ENCODE measurements at regions not wholly inside any gene's neighbourhood (a gene's known extent, or its start where the extent isn't known, plus 50 kb on each side); places are given as distances from the start of the nearest gene placed in this dataset.

DNA sequence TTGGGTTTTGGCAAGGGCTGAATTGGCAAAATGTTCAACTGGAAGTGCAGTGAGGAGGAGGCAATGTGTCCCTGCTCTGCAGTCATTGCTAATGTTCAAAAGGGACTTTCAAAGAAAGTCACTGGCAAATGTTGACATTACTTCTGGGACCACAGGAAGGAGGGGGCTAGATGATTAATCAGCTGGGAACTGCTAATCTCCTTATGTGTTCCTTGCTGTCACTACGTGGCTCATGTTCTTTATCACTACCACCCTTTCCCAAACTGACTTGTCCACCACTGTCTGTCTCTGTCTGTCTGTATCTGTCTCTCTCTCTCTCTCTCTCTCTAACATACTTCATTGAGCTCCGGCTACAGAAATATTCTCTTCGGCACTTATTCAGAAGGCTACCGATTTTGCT lies 86.9 kb upstream of the MTPN start:
- Histone ChIP-seq H3K79me2 (ENCODE audit: control insufficient read depth, insufficient read depth, low read length) (no peaks in the 10 kb centered on the region), H3K4me2 (ENCODE audit: insufficient read depth, low read length) (no peak overlapping the region), H3K4me3 (replicated peaks in 1 of 3; ENCODE audit: insufficient read depth in 1 of 3, low read depth in 1 of 3, low read length in 3 of 3) (no peak overlapping the region), H3K36me3 (ENCODE audit: control insufficient read depth in 2 of 2, extremely low read depth in 1 of 2, insufficient read depth in 2 of 2, low read length in 2 of 2) (no peaks in the 10 kb centered on the region), H2AFZ (ENCODE audit: low read depth, low read length) (no peak overlapping the region), H3K27ac (ENCODE audit: insufficient read depth, low read depth, low read length) (no peak overlapping the region), H3K9me1 (replicated peaks; ENCODE audit: control insufficient read depth, extremely low read depth, insufficient read depth, low read length) (no peaks in the 10 kb centered on the region), H3K9ac (replicated peaks; ENCODE audit: extremely low read depth, insufficient read depth, low read length) (no peak overlapping the region), H3K9me3 (replicated peaks; ENCODE audit: control insufficient read depth, insufficient read depth, low read length) (no peaks in the 10 kb centered on the region), H3K4me1 (ENCODE audit: control insufficient read depth, extremely low read depth, insufficient read depth, low read length) (no peaks in the 10 kb centered on the region), H3K27me3 (ENCODE audit: control insufficient read depth in 2 of 2, insufficient read depth in 2 of 2, low read length in 2 of 2) (peaks cover 0 to 2% of the 10 kb centered on the region in 2 experiments), H4K20me1 (replicated peaks; ENCODE audit: control insufficient read depth, extremely low read depth, insufficient read depth, low read length) (no peaks in the 10 kb centered on the region)
- BruUV-seq (replicated peaks): no TSS peak
- TF ChIP-seq, protein P1, sequence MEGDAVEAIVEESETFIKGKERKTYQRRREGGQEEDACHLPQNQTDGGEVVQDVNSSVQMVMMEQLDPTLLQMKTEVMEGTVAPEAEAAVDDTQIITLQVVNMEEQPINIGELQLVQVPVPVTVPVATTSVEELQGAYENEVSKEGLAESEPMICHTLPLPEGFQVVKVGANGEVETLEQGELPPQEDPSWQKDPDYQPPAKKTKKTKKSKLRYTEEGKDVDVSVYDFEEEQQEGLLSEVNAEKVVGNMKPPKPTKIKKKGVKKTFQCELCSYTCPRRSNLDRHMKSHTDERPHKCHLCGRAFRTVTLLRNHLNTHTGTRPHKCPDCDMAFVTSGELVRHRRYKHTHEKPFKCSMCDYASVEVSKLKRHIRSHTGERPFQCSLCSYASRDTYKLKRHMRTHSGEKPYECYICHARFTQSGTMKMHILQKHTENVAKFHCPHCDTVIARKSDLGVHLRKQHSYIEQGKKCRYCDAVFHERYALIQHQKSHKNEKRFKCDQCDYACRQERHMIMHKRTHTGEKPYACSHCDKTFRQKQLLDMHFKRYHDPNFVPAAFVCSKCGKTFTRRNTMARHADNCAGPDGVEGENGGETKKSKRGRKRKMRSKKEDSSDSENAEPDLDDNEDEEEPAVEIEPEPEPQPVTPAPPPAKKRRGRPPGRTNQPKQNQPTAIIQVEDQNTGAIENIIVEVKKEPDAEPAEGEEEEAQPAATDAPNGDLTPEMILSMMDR (IDR thresholded peaks at IDR 0.05; ENCODE audit: extremely low read depth in 1 of 2, insufficient read depth in 1 of 2, low read depth in 1 of 2, low read length in 2 of 2): no peak
- TF ChIP-seq GATA2 (IDR thresholded peaks at IDR 0.05; ENCODE audit: insufficient read depth, insufficient read length, low read depth, low read length) (no peak), MYC (IDR thresholded peaks at IDR 0.05; ENCODE audit: low read depth, low read length) (no peak), EZH2 (IDR thresholded peaks at IDR 0.05; ENCODE audit: borderline replicate concordance, low read depth, low read length, severe bottlenecking) (no peak), FOS (IDR thresholded peaks at IDR 0.05; ENCODE audit: borderline replicate concordance, insufficient read depth, low read length) (no peak), JUN (IDR thresholded peaks at IDR 0.05; ENCODE audit: borderline replicate concordance, insufficient read depth, insufficient read length, low read depth) (no peak), POLR2AphosphoS5 (IDR thresholded peaks at IDR 0.05; ENCODE audit: insufficient read depth, low read depth, low read length) (no peak), MAX (IDR thresholded peaks at IDR 0.05; ENCODE audit: insufficient read depth, insufficient read length) (no peak), POLR2A (IDR thresholded peaks at IDR 0.05; ENCODE audit: low read depth, low read length) (no peak)
- ChIA-PET CTCF (no interaction called here), POLR2A (no interaction called here)
- DNase-seq (ENCODE audit: low read depth, low spot score) (no peak), FAIRE-seq (no peak)
- intact Hi-C loops (cut with micrococcal nuclease): no loop called here
- dilution Hi-C loops (cut with MboI; ENCODE audit: extremely low pct_ligation_motif_present, low sequenced_read_pairs): no loop called here

All from endothelial cell of umbilical vein (primary cell).